ENCODE measurements at regions not wholly inside any gene's neighbourhood (a gene's known extent, or its start where the extent isn't known, plus 50 kb on each side); places are given as distances from the start of the nearest gene placed in this dataset.

- no peak overlapping the region for H3K27ac ChIP-seq
- TF ChIP-seq, protein P1, sequence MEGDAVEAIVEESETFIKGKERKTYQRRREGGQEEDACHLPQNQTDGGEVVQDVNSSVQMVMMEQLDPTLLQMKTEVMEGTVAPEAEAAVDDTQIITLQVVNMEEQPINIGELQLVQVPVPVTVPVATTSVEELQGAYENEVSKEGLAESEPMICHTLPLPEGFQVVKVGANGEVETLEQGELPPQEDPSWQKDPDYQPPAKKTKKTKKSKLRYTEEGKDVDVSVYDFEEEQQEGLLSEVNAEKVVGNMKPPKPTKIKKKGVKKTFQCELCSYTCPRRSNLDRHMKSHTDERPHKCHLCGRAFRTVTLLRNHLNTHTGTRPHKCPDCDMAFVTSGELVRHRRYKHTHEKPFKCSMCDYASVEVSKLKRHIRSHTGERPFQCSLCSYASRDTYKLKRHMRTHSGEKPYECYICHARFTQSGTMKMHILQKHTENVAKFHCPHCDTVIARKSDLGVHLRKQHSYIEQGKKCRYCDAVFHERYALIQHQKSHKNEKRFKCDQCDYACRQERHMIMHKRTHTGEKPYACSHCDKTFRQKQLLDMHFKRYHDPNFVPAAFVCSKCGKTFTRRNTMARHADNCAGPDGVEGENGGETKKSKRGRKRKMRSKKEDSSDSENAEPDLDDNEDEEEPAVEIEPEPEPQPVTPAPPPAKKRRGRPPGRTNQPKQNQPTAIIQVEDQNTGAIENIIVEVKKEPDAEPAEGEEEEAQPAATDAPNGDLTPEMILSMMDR (conservative IDR thresholded peaks at IDR 0.05) = no peak
- TF ChIP-seq ZFX (IDR thresholded peaks at IDR 0.05) = no peak
Observed at GRCh38 chr5:97909541-97909940, 726.5 kb upstream of the RIOK2 start.

GRCh38 chr5:97914483-97914882, 731.4 kb upstream of the RIOK2 start:
- TF ChIP-seq, protein P1 (conservative IDR thresholded peaks at IDR 0.05) = no peak
- no peak for TF ChIP-seq ZFX (IDR thresholded peaks at IDR 0.05)
- no peak overlapping the region for H3K27ac ChIP-seq

DNA sequence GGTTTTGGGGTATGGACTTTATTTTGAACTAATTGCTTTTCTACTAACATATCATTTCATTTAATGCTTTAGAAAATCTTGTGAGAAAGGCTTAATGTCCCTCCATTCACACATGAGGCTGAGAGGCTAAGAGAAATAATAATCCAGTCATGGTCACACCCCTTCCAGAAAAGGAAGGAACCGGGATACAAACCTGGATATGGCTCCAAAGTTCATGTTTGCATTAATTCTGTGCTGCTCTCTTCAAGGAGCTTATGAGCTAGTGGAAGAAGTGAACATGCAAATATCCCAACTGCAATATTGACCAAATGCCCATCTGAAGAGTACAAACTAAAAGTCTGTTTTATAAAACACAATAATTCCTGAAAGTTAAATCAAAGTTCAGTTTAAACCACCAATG, 732.1 kb upstream of the RIOK2 start:
- TF ChIP-seq, protein P1 (conservative IDR thresholded peaks at IDR 0.05) = no peak
- TF ChIP-seq ZFX (IDR thresholded peaks at IDR 0.05) = no peak
- no peak overlapping the region for H3K27ac ChIP-seq

DNA sequence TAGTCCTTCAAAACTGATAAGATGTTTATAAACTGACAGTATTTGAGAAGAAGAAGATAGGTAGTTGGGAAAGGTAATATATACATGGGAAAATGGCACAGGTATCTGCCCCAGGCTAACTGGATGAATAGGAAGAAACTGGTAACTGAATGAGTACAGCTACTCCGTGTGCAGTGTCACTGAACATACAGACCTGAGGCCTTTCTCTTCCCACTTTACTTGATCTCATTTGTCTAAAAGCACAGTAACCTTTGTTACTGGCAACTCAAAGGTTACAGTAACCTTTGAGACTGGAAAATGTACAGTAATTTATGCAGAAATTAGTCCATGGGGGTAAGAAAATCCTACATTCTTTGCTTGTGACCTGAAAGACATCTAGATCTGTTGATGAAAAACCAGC, 735.0 kb upstream of the RIOK2 start:
- no peak for TF ChIP-seq ZFX (IDR thresholded peaks at IDR 0.05)
- TF ChIP-seq, protein P1 (conservative IDR thresholded peaks at IDR 0.05) = no peak

GRCh38 chr5:97918620-97919019, 735.6 kb upstream of the RIOK2 start:
- TF ChIP-seq, protein P1 (conservative IDR thresholded peaks at IDR 0.05) = no peak
- TF ChIP-seq ZFX (IDR thresholded peaks at IDR 0.05) = no peak
- no peak overlapping the region for H3K27ac ChIP-seq

More for the DNA sequence above, 735.0 kb upstream of the RIOK2 start:
- H3K27ac ChIP-seq = no peak overlapping the region

- no peak overlapping the region for H3K27ac ChIP-seq
- no peak for TF ChIP-seq ZFX (IDR thresholded peaks at IDR 0.05)
- TF ChIP-seq, protein P1 (conservative IDR thresholded peaks at IDR 0.05) = no peak
Observed at GRCh38 chr5:97919719-97920118, 736.7 kb upstream of the RIOK2 start.

DNA sequence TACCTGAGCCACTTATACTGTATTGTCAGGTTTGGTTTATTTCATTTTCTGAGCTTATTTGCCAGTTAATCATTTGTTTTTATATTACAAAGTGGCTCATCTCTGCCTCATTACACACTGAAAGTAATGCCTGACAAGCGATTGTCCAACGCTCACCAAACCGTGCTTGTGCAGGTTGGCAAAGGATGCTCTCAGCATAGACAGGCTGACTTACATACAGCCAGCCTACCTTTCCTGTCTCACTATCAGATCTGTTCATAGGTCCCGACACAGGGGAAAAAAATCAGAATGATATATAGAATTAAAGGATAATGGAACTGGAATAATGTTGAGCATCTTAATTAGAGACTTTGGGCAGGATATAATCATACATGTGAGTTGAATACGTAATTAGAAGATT, 739.7 kb upstream of the RIOK2 start:
- H3K27ac ChIP-seq = no peak overlapping the region
- TF ChIP-seq, protein P1 (conservative IDR thresholded peaks at IDR 0.05) = no peak
- no peak for TF ChIP-seq ZFX (IDR thresholded peaks at IDR 0.05)

All from C4-2B (cell line).